ENCODE measurements at regions not wholly inside any gene's neighbourhood (a gene's known extent, or its start where the extent isn't known, plus 50 kb on each side); places are given as distances from the start of the nearest gene placed in this dataset.

DNA sequence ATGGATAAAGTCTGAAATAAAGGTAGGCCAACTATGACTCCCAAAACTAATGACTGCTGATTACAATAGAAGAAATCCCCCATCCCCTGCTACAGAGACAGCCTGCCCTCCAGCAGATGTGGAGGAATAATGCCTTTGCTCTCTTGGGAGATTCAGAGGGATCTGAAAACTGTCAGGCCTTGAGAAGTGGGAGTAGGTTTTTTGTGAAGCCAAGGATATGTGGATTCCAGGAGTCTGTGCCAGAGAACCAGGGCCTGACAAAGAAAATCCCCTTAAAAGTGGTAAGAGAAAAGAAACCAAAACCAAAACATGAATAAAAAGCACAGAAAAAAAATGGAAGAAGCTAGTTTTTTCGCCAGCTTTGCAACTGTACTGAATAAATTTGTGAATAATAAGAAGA, 397.6 kb downstream of the ZNF521 start:
- DNase-seq = no peak

DNA sequence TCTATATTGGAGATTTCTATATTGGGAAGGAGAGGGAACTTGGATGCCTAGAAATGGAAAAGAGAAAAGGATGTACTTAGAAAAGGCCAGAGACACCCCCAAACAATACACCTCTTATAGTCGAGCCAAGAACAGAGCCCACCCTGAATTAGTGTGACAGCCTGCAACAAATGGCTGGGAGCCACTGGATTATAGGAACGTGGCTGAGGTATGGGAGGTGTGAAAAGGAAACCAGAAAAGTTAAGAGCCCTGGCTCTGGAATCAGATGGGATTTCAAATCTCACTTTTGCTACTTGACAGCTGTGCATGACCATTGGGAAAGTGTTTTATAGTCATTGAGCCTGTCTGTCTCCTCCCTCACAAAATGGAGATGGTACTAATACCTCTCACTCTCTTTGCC, 394.0 kb downstream of the ZNF521 start:
- no peak for DNase-seq

DNA sequence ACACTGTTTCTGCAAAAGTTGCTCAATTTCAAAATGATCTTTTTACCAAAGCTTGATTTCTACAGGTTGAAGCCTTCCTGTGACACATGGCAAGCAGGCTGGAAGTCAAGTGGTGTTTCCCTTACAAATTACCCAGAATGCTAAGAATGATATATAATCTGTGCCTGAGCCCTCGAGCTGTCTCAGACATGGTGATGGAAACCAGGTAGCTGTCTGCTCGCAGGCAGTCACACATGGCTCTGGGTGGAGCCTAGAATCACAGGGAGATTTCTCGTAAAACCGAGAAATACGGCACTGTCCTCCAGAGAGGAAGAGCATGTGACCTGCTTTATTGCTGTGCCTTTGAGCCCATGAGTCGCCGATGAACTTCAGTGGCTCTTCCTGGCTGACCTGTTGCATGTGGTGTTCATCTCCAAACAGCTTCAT, 392.9 kb downstream of the ZNF521 start:
- peak; percentile 92 for DNase-seq

DNA sequence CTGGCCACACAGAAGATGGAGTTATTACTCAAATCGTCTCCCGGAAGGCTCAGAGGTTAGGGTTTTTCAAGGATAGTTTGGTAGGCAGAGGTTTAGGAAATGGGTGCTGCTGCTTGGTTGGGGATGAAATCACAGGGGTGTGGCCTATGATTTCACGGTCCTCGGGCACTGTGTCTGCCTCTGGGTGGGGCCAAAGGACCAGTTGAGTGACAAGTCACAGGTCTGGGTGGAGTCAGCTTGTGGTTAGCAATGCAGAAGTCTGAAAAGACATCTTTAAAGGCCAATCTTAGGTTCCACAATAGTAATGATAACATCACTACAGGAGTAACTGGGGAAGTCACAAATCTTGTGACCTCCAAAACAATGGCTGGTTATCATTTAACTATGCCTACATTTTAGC, 387.8 kb downstream of the ZNF521 start:
- DNase-seq = no peak

DNA sequence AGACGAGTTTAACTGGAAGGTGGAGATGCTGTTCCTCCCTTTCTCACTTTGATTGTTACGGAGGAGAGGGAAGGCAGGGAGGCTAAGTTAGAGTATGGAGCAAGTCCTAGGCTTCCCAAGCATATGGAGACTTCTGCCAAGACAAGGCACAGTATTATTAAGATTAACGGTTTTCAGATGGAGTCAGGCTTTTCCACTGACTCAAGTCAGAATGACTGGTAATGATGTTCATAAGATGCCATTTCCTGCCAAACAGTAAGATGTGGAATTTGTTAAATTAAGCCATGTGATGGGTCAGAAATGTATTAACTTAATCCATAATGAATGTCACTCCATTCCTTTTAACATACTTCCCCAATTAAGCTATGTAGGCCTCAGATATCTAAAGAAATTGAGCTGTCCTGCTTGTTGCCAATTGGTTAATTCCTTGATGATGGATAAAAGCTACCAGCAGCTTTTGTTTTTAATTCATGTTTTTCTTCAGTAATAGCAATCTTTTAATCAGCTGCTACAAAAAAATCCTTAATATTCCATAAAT, 383.7 kb downstream of the ZNF521 start:
- no peak for DNase-seq

DNA sequence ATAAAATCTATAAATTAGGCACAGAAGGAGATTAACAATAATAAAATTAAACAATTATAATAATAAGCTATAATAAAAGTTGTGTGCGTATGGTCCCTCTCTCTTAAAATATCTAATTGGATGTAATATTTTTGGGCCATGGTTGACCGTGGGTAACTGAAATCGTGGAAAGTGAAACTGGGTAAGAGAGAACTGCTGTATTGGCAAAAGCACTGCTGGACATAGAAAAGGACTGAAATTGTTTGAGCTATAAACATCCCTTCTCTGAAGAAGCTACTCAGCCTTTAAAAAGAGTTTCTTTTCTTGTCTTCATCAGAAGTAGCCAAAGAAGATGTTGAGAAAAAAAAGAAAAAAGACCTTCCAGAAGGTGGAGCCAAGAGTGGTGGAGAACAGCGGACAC, 379.4 kb downstream of the ZNF521 start:
- no peak for DNase-seq

DNA sequence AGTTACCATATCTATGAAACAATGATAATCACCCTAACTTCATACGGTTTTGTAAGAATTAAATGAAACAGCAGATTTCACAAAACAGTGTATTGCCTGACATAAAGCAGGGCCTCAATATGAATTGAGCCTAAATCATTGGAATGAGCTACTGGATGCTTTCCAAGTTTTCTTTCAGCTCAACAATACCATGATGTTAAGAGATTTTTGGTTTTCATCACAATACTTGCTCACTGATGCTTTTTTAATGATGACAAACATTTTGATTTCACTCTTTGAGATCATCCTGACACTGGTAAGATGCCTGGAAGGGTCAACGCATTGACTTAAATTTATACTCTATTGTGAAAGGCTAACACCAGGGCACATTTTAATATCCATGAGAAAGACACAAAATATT, 377.5 kb downstream of the ZNF521 start:
- DNase-seq = no peak

DNA sequence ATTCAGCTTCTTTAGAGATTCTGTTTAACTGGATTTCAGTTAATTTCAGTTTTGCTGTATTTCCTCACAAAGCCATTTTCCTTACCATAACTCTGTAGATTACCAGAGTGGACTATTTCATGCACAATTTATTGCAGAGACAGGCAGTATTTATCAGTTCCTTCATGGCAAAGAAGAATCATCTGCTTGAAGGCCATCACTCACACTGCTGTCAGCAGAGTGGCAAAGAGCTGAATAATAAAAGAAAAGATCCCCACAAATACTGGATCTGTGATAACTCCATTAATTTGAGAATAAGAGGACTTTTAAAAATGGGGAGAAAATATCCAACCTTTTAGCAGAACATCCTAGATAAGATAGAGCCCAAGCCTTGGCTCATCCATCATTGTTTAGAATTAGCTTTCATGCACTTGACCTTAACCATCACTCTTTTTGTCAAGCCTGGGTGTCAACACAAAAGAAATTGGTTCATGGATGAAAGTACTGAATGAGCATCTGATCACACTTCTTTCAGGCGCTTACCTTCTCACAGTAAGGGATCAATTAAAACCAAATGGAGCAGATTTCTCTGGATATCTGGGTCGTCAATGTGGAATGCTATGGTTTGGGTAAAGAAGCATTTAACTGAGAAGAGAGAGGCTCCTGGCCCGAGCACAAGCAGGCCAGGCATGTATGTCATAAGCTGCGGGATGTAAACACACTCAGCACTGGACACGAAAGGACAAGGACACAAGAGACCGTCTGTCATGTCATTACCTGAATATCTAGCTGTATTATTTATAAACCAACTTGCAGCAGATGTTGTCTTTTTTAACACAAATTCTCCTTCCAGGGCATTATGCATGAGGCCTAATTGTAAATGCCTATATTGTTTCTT, 376.2 kb downstream of the ZNF521 start:
- no peak for DNase-seq

DNA sequence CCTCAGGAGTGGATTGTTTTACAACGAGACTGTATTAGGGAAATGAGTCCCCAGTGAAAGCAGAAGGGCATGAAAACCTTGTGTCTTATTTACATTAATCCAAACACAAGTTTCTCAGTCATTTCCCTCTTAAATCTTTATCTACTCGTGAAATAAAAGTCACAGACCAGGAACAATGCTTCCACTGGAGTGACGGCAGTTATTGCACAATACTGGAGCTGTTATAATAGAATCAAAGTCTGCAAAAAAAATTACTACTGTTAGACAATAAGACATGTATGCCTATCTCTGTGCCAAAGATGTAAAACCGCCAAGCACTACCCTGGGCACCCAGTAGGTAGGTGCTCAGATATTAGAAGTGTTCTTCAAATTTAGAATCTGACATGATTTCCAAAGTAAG, 375.5 kb downstream of the ZNF521 start:
- DNase-seq = no peak

DNA sequence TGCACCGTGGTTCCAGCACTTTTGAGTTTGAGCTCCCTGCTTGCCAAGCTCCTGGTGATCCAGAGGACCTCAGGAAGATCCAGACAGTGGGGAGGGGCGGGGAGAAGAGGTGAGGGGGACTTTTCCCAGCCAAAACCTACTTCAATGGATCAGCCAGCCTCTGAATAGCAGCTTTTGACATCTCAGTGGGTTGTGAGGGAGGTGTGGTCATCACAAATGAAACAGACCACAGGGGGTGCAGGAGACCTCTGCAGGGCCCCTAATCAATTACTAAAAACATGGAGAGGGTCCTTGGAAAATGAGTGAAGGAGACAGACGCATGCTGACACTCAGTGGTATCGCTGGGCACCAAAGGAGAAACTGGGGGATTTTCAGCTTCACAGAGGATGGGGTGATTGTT, 372.7 kb downstream of the ZNF521 start:
- no peak for DNase-seq

DNA sequence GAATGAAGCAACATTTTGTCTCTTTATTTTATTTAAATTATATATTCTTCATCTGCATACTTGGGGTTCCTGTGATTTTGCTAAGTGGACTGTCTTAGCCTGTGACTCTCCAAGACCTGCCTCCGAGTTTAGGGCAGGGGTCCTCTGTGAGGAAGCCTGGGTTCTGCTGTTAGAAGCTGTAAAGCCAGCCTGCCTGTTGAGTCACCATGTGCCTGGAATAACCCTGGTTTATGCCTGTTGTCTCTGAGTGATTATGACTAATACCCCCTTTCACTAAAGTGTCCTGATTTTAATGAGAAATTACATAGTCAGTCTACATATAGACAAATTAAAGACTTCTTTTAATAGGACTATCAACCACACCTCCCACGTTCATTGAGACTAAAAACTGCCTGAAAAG, 369.1 kb downstream of the ZNF521 start:
- peak; percentile 58 for DNase-seq

DNA sequence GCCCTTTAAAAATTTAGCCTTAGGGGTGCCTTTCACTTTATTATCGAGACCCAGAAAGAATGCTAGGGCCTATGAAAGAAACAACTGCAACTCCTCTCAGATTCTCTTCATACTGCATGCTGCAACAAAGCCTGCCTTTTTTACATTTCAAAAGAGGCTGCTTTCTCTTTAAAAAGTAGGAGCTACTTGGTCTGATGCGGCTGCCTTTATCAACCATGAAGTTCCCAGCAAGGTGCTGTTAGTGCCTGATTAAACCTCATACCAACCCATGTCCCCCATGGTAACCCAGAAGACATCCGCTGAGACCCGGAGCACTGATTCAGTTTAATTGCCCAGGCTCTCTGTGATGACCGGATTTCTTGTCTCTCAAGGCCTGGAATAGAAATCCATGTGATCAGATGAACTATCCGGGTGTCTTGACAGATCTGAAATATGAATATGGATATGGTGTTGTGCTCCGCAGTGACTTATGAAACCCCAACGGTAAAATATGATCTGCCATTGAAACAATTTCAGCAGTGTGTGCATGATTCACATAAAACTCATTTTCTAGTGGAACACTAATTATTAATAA, 368.3 kb downstream of the ZNF521 start:
- DNase-seq = no peak

DNA sequence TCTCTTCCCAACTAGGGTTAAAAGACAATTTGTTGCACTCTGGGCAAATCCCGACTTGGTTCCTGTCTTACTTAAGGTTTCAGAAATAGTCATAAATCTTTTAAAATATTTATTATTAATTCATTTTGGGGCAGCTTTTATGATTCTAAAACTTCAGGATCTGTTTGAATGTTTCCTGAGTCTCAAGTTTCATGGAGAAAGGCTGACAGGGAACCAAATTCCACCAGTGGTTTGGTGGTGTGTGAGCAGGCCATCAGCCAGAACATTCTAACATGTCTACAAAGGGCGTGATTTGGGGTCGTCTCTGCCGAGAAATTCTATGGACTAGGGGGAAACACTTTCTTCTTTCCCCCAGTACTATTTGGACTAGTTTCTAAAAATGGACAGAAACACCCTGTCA, 366.4 kb downstream of the ZNF521 start:
- no peak for DNase-seq

DNA sequence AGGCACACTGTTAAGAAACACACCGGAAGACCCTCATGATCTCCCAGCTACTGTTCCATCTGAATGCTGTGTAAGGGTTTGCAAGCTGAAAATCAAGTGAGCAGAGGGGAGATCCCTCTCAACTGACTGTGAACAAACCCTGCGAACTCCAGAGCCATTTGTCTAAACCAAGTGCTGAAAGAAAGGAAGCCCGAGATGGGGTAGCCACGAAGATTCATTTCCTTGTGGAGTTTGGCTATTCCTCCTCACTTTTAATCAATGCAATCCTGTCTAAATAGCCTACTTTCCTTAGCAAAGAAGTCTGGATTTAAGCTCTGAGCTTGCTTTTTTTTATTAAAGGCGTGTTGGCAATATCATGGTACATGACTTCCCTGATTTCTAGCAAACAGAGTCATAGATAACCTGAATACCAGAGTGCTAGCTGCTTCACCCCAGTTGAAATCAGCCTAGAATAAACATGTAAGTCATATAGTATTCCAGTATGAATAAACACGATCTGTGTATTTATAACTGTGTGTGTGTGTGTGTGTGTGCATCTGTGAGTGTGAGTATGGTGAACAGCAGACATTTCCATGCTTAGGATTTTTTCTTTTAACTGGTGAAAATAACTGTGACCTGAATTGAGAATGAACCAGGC, 365.2 kb downstream of the ZNF521 start:
- DNase-seq = no peak

DNA sequence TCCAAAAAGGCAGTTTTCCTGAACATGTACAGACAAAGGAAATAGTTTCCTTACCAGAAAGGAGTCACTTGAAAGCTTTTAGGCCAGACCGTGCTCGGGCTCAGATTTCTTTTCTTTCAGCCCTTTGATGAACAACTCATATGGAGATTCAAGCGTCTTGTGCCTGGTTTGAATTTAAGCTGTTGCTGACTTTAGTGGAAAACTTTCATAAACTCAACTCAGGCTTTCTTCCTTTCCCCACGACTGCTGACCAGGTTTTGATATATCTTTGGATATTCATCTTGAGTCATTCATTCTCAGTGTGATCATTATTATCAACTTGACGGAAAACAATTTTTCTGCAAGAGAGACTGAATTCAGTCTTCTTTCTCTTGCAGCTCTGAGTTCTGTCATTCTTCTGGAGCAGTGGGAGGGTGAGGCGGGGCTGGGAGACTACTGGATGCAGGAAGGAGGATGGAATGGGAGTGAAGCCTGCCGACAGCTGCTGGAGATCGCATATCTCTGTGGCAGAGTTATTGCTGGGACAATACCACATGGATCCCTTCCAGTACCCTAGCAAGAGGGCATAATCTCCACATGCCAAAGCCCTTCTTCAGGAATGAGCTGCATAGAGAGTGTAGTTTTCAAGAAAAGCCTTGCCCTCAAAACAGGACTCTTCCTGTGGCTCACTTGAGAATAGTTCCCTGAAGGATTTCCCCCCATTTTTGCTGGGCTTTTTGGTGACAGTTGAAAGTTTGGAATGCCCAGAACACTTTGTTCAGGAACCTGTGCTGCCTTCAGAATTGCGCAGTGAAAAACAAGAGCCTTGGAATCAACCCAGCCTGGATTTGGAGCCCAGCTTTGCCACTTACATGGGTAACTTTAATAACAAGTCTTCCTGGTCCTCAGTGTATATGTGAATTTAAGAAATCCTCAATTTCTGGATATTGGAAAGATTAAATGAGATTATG, 364.4 kb downstream of the ZNF521 start:
- peak; percentile 70 for DNase-seq

DNA sequence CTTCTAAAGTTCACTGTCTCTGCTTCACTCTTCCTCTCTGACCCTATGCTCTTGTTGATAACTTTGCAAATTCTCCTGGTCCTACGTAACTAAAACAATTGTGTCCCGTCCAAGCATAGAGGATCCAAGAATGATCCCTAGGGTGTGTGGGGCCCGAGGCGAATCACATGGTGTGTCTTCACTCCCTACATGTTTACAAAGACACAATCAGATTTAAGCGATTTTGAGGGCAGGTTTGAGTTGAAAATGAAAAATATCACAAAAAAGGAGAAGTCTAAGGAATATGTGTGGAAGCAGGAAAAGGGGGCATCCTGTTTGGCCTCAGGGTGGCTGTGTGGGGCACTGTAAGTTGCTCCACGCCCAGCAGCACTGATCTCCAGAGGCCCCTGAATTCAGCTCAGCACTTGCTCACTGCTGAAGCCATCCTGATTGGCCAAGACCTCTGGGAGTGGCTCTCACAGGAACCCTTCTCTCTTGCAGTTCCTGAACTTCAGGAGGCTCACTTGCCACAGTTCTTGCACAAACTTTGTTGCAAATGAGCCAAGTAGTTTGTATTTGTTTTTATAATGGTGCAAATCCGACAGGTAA, 363.6 kb downstream of the ZNF521 start:
- no peak for DNase-seq

DNA sequence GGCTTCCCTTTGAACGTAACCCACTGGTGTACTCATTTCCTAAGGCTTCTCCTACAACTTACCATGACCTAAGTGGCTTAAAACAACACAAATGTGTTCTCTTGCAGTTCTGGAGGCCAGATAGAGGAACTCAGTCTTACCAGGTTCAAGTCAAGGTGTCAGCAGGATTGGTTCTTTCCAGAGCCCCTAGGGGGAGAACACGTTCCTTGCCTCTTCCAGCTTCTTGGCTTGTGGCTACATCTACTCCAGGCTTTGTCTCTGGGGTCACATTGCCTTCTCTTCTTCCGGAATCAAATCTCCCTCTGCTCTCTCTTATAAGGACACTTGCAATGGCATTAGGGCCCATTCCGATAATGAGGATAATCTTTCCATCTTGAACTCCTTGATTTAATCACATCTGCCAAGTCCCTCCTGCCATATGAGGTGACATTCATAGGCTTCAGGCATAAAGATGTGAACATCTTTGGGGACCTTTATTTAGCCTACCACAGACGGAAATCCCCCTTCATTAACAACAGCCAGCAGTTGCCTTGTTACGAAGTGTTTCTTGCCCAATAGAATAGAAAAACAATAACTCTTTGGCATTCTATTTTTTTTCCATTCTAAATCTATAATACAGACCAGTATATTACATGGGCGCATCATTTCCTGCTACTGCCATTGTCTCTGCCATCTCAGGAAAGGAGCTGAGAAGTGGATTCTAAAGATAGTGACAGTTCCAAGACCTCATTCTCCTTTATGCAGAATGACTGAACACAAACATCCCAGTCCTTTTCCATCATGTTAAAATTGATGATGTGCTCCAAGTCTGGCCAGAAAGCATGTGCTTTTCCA, 362.0 kb downstream of the ZNF521 start:
- no peak for DNase-seq

DNA sequence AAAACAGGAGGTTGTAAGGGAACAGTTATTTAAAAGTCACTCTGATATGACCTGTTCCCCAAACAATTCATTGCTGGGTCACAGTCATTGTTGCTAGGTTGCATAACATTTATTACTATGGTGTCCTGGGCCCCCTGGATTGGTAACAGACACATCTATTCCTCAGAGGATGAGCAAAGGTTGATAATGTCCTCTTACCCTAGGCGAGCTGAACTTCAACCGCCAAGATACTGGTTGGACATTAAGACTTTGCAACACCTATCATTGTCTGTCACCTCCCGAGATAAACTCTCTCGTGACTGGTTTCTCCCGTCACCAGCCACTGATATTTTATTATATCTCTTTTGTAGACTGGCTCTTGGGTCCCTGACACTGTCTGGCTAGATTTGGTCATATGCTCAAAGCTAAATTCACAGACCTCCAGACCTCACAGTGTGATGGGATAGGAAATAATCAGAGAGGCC, 361.3 kb downstream of the ZNF521 start:
- DNase-seq = no peak

DNA sequence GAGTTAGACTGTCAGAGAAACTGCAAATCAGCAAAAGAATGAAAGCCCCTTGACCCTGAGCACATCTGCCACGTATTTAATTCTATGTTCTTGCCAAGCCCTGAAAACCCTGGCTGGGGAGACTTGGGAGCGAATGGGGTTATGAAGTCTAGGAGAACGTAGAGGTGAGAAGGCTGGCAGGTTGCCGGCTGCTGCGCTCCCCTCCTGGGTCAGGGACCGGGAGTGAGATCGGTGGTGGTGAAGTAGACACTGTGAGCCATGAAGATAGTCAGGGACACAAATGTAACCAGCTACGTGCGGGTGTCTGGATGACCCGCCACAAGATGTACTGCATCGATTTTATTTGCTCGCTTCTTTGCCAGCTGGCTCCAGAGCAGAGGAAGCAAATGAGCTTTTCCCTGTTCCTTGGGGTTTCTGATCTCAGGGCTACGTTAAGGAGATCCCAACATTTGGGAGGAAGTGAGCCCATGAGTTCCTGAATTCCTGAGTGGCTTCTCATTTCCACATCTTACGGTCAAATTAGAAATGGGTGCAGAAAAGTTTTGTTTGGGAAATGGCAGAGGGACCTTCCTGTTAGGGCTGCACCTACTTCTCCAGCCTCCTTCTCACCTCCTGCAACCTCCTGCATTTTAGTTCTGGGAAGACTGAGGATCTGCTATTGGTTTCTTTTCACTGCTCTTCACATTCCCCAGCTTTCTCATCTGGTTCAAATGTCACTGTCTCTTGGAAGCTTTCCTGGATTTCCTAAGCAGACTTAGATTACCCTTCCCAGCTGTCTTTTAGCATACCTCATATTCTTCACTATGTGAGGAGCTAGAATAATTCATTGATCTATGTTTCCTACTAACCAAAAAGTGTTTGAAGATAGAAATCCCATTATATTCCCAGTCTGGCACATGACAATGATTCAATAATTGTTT, 360.6 kb downstream of the ZNF521 start:
- no peak for DNase-seq

DNA sequence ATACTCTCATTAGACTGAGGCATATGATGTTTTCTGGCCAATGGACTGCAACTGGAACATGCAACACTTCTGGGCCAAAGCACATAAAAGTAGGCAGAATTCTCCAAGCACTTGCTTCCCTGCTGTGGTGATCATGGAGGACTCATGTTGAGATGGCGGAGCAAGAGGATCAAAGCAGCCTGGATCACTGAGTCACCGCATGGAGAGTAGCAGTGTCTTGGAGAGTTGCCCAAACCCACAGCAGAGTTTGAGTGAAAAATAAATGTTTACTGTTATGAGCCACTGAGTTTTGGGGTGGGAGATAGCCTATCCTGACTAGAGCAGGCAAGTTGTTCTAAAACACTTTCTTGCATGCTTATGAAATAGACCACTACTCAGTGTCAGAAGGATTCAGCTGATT, 359.5 kb downstream of the ZNF521 start:
- DNase-seq = no peak
